Thyroid gland (tissue), 4 donors: ENCODE measurements at regions not wholly inside any gene's neighbourhood (a gene's known extent, or its start where the extent isn't known, plus 50 kb on each side); places are given as distances from the start of the nearest gene placed in this dataset.

Source experiments
- DNase-seq, 2 donors: peaks; one replicate each; pipeline ENCODE4 v3.0.0-alpha.2; 2019
- H3K27ac ChIP-seq, 3 donors: fragments of 200-600 bp; sonication (generic); 1 replicate in 2 of 3; 2 replicates in 1 of 3; pipeline ENCODE4 v1.5.1; 2016 to 2019; ENCODE audit warnings: mild to moderate bottlenecking in 1 of 3, moderate library complexity in 1 of 3
- H3K27me3 ChIP-seq: fragments of 200-600 bp; sonication (generic); one replicate; pipeline ENCODE4 v1.5.1; 2019
- H3K36me3 ChIP-seq, 2 donors: fragments of 200-600 bp; sonication (generic); one replicate each; pipeline ENCODE4 v1.5.1; 2016 to 2019
- H3K4me1 ChIP-seq, 2 donors: fragments of 200-600 bp; sonication (generic); one replicate each; pipeline ENCODE4 v1.5.1; 2017 to 2019
- H3K4me3 ChIP-seq, 3 donors: fragments of 200-600 bp; sonication (generic); replicated peaks in 1 of 3; 1 replicate in 2 of 3; 2 replicates in 1 of 3; pipeline ENCODE4 v1.5.1; 2016; ENCODE audit warnings: mild to moderate bottlenecking in 1 of 3
- H3K9me3 ChIP-seq: fragments of 200-600 bp; sonication (generic); one replicate; pipeline ENCODE4 v1.5.1; 2017
- POLR2A ChIP-seq, 2 donors: fragments of 450-650 bp; IDR thresholded peaks; one replicate each; pipeline ENCODE4 v1.6.1; 2017; ENCODE audit warnings: antibody characterized with exemption in 2 of 2, mild to moderate bottlenecking in 2 of 2, moderate library complexity in 1 of 2
- WGBS, 2 donors: methylation state at CpG; one replicate each; pipeline ENCODE4 v1.1.5; 2017; 5-methylcytosine and 5-hydroxymethylcytosine counted together
- intact Hi-C: fragments of 100-400 bp; cut with DNase I; formaldehyde crosslinking; loops from one replicate; pipeline ENCODE4 v1.15.1; 2023
- TF ChIP-seq, protein P1 (sequence below), 6 experiments: fragments of 200-600 bp in 3 of 6; fragments of 450-650 bp in 3 of 6; sonication (generic) in 3 of 6; IDR thresholded peaks; one replicate each; pipeline ENCODE4 v1.5.1; 2016 to 2019; ENCODE audit warnings: antibody characterized with exemption in 6 of 6, mild to moderate bottlenecking in 2 of 6, inconsistent platforms in 1 of 6, moderate library complexity in 1 of 6

DNA sequence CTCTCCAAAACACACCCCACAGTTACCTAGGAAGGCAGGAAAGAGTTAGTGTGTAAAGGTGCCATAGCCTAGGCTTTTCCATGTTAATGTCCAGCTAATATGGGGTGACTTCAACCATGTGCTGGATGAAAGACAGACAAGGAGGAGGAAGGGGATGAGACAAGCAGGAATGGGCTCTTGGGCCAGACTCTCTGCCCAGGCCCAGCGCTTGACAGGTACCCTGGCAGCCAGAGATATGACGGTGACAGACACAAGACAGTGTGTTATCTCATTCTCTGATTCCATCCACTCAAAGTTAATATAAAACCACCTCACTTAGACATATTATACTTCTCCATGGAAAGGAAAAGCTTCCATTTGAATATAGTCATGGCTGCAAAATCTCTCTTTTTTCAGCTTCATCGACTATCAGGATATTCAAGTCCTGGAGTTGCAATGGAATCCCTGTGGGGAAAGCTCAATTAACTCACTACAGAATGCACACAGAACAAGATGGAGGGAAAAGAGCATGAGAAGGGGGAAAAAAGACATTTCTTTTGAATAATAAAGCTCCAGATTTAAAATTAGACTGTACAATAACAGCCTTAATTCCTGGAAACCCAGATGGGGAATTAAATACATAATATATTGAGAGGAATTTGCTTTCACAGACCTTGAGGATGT, 596.7 kb downstream of the TOX3 start:
- DNase-seq: no peak
- no peaks in the 10 kb centered on the region for H3K4me1 ChIP-seq
- no peaks in the 10 kb centered on the region for H3K36me3 ChIP-seq
- H3K27ac ChIP-seq: no peak overlapping the region
- TF ChIP-seq POLR2A (IDR thresholded peaks at IDR 0.05): no peak
- TF ChIP-seq, protein P1, sequence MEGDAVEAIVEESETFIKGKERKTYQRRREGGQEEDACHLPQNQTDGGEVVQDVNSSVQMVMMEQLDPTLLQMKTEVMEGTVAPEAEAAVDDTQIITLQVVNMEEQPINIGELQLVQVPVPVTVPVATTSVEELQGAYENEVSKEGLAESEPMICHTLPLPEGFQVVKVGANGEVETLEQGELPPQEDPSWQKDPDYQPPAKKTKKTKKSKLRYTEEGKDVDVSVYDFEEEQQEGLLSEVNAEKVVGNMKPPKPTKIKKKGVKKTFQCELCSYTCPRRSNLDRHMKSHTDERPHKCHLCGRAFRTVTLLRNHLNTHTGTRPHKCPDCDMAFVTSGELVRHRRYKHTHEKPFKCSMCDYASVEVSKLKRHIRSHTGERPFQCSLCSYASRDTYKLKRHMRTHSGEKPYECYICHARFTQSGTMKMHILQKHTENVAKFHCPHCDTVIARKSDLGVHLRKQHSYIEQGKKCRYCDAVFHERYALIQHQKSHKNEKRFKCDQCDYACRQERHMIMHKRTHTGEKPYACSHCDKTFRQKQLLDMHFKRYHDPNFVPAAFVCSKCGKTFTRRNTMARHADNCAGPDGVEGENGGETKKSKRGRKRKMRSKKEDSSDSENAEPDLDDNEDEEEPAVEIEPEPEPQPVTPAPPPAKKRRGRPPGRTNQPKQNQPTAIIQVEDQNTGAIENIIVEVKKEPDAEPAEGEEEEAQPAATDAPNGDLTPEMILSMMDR (IDR thresholded peaks at IDR 0.05): no peak
- no peaks in the 10 kb centered on the region for H3K9me3 ChIP-seq
- 82 to 85% methylated on average over 3 of the region's 3 CpGs for WGBS, 2 donors
- intact Hi-C loops: no loop called here
- H3K4me3 ChIP-seq: no peak overlapping the region
- H3K27me3 ChIP-seq: no peaks in the 10 kb centered on the region

DNA sequence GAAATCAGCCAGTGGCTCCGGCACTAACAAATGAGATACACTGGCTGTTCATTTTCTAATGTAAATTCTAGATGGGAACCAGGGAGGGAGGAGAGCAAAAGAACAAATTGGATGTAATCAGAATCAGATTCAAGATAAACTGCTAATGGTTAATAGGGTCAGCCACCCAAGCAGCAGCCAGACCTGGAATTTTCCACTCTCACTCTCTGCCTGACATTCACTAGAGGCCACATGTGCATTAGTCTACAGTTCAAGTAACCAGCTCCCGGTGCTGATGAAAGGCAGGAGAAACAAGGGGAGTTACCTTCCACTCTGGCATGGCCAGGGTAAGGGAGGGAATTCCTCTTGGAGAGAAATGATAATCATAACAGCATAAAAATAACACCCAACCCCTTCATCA, 597.7 kb downstream of the TOX3 start:
- no peak for DNase-seq
- Histone ChIP-seq H3K9me3 (no peaks in the 10 kb centered on the region), H3K4me3 (no peak overlapping the region), H3K27ac (no peak overlapping the region), H3K4me1 (no peaks in the 10 kb centered on the region), H3K36me3 (no peaks in the 10 kb centered on the region), H3K27me3 (no peaks in the 10 kb centered on the region)
- WGBS, 2 donors: 62 to 69% methylated on average over 2 of the region's 2 CpGs
- intact Hi-C loops: no loop called here
- no peak for TF ChIP-seq POLR2A (IDR thresholded peaks at IDR 0.05)
- TF ChIP-seq, protein P1 (IDR thresholded peaks at IDR 0.05): no peak

DNA sequence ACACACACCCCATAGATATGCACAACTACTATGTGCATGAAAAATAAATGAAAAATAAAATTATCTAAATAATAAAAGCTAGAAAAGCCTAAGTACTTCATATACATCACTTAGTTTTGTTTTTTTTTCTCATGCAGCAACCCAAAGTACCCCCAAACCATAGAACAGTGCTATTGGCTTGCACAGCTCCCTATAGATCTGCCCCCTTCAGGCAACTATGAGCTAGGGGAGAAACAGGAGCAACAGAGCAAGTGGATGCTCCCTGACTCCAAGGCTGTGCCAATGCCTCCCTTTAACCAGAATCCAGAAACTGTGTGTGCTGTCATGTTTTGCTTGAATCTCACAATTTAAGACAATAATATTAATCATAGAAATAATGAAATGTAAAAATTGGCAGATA, 605.5 kb downstream of the TOX3 start:
- Histone ChIP-seq H3K4me1 (peaks cover 7 to 9% of the 10 kb centered on the region in 2 donors), H3K27ac (no peak overlapping the region), H3K4me3 (no peak overlapping the region), H3K36me3 (no peaks in the 10 kb centered on the region), H3K9me3 (no peaks in the 10 kb centered on the region), H3K27me3 (no peaks in the 10 kb centered on the region)
- DNase-seq: no peak
- intact Hi-C loops: no loop called here
- TF ChIP-seq, protein P1 (IDR thresholded peaks at IDR 0.05): no peak
- no peak for TF ChIP-seq POLR2A (IDR thresholded peaks at IDR 0.05)

DNA sequence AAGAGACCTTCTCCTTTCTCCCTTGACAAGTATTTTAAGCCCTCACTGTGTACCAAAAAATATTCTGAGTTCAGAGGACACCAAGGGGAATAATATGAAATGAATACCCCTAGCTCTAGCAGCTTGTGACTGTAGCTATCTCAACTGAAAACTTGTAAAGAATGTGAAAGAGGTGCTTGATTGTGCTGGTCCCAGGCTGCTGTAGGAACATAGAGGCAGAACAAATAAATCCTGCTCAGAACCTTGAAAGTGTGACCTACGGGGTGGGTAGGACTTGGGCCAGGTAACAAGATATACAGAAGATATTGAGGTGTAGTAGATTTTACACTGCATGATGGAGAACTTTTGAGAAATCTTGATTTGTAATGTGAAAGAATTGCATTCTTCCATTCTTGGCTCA, 606.8 kb downstream of the TOX3 start:
- no peaks in the 10 kb centered on the region for H3K27me3 ChIP-seq
- H3K36me3 ChIP-seq: no peaks in the 10 kb centered on the region
- 21 to 29% methylated on average over 1 of the region's 1 CpG for WGBS, 2 donors
- peak; percentile 35 to 44 for DNase-seq
- no peak overlapping the region for H3K4me3 ChIP-seq
- H3K9me3 ChIP-seq: no peaks in the 10 kb centered on the region
- no peak for TF ChIP-seq POLR2A (IDR thresholded peaks at IDR 0.05)
- TF ChIP-seq, protein P1 (IDR thresholded peaks at IDR 0.05): no peak
- intact Hi-C loops: no loop called here
- H3K27ac ChIP-seq: peak overlapping the region in 2 of 3 donors; percentile 17 to 21
- H3K4me1 ChIP-seq: peaks cover 7 to 9% of the 10 kb centered on the region in 2 donors

DNA sequence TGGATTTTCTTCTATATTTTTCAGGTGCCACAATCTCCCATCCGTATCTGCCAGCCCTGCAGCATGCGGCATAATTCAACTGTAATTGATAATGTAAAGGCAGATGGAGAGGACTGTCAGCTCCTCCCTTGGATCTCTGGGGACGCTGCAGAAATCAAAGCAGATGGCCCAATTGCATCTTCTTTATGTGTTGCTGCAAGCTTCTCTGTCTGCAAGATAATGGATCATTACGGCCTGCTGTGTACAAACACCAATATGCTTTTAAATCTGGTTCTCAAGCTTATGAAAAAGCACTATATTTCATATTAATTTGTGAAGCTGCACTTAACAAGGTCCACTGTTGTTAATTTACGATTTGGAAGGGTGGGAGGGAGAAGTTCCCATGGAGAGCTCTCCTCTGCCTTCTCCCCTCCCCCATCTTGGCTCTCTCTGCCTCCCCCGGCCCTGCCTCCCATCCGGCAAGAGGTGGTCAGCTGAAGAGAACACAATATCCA, 607.5 kb downstream of the TOX3 start:
- intact Hi-C loops: no loop called here
- Histone ChIP-seq H3K27ac (no peak overlapping the region), H3K36me3 (no peaks in the 10 kb centered on the region), H3K9me3 (no peaks in the 10 kb centered on the region), H3K27me3 (no peaks in the 10 kb centered on the region), H3K4me3 (no peak overlapping the region), H3K4me1 (peaks cover 7 to 9% of the 10 kb centered on the region in 2 donors)
- TF ChIP-seq POLR2A (IDR thresholded peaks at IDR 0.05): no peak
- TF ChIP-seq, protein P1 (IDR thresholded peaks at IDR 0.05): no peak
- DNase-seq: no peak
- 63 to 64% methylated on average over 7 of the region's 7 CpGs for WGBS, 2 donors
